ENCODE measurements at regions not wholly inside any gene's neighbourhood (a gene's known extent, or its start where the extent isn't known, plus 50 kb on each side); places are given as distances from the start of the nearest gene placed in this dataset.

- Histone ChIP-seq H3K36me3 (ENCODE audit: insufficient read depth, low read length) (no peaks in the 10 kb centered on the region), H3K9ac (ENCODE audit: insufficient read length) (no peak overlapping the region), H3K9me3 (ENCODE audit: low read depth, low read length) (no peaks in the 10 kb centered on the region), H3K27ac (no peak overlapping the region), H3K4me3 (no peak overlapping the region)
- TF ChIP-seq POLR2AphosphoS5 (IDR thresholded peaks at IDR 0.05; ENCODE audit: borderline replicate concordance, low read depth, low read length) = no peak
- TF ChIP-seq FOXP2 (optimal IDR thresholded peaks at IDR 0.05; ENCODE audit: control extremely low read depth, extremely low read length, insufficient read depth) = no peak
- TF ChIP-seq EZH2 (IDR thresholded peaks at IDR 0.05) = no peak
- no peak for DNase-seq (ENCODE audit: low read depth, low spot score)
Measured at GRCh38 chr3:68151359-68151758, 496.9 kb upstream of the SUCLG2 start.

DNA sequence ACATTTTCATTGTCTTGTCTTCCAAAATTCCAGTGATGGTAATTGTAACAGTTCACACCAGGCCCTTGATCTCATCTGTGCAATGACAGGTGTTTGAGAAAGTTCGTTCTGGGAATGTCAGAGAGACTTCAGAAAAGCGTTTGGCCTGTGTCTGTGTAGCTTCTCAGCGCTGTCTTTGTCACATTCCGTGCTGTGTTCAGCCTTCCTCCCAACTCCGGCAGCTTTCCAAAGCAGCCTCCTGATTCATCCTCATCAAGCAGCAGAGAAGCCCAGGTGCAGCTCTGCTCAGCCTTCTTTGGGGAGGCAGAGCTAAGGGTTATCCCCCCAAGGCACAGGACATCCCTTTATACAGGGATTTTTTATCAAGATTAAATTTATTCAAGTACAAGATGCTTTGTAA is 494.0 kb upstream of the SUCLG2 start:
- TF ChIP-seq POLR2AphosphoS5 (IDR thresholded peaks at IDR 0.05; ENCODE audit: borderline replicate concordance, low read depth, low read length) (no peak), FOXP2 (optimal IDR thresholded peaks at IDR 0.05; ENCODE audit: control extremely low read depth, extremely low read length, insufficient read depth) (no peak), EZH2 (IDR thresholded peaks at IDR 0.05) (no peak)
- Histone ChIP-seq H3K9ac (ENCODE audit: insufficient read length) (no peak overlapping the region), H3K9me3 (ENCODE audit: low read depth, low read length) (no peaks in the 10 kb centered on the region), H3K27ac (no peak overlapping the region), H3K36me3 (ENCODE audit: insufficient read depth, low read length) (no peaks in the 10 kb centered on the region), H3K4me3 (no peak overlapping the region)
- DNase-seq (ENCODE audit: low read depth, low spot score) = no peak

DNA sequence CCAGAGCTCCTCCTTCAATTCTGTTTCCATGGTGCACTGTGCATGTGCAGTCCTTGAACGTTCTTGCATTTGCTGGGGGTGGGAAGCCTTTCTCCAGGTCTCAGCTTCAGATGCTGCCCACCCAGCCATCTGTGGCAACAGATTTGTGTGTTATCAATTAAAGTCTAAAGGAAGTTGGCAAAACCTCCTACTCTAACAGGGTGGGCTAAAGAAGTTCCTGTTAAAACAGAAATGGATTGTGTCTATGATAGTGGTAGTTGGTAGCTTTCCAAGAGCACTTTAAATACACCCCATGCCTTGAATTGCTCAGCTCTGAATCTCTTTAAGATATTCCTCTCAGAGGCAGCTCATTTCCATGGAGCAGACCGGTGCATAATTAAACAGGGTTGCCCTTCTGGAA is 488.0 kb upstream of the SUCLG2 start:
- Histone ChIP-seq H3K9me3 (ENCODE audit: low read depth, low read length) (no peaks in the 10 kb centered on the region), H3K36me3 (ENCODE audit: insufficient read depth, low read length) (no peaks in the 10 kb centered on the region), H3K9ac (ENCODE audit: insufficient read length) (no peak overlapping the region), H3K27ac (no peak overlapping the region), H3K4me3 (no peak overlapping the region)
- no peak for TF ChIP-seq EZH2 (IDR thresholded peaks at IDR 0.05)
- no peak for TF ChIP-seq POLR2AphosphoS5 (IDR thresholded peaks at IDR 0.05; ENCODE audit: borderline replicate concordance, low read depth, low read length)
- TF ChIP-seq FOXP2 (optimal IDR thresholded peaks at IDR 0.05; ENCODE audit: control extremely low read depth, extremely low read length, insufficient read depth) = no peak
- DNase-seq (ENCODE audit: low read depth, low spot score) = no peak

DNA sequence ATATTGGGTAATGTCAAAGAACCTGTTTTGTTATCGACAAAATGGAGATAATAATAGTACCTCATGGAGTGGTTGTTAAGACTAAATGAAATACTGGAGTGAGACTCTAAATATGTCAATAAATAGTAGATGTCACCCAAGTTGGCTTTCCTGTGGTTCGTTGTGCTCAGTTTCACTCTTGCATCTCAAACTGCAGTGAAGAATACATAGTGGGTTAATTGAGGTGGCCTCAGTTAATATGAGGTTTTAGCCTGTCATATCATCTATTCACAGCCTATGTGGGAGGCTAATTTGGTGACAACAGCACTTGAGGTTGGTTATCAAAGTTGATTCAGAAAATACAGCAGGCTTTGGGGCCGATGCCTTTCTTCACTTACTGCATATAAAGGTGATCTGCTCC is 485.5 kb upstream of the SUCLG2 start:
- H3K9ac ChIP-seq (ENCODE audit: insufficient read length) = no peak overlapping the region
- H3K4me3 ChIP-seq = no peak overlapping the region
- H3K27ac ChIP-seq = no peak overlapping the region
- H3K9me3 ChIP-seq (ENCODE audit: low read depth, low read length) = no peaks in the 10 kb centered on the region
- TF ChIP-seq EZH2 (IDR thresholded peaks at IDR 0.05) (no peak), POLR2AphosphoS5 (IDR thresholded peaks at IDR 0.05; ENCODE audit: borderline replicate concordance, low read depth, low read length) (no peak), FOXP2 (optimal IDR thresholded peaks at IDR 0.05; ENCODE audit: control extremely low read depth, extremely low read length, insufficient read depth) (no peak)
- H3K36me3 ChIP-seq (ENCODE audit: insufficient read depth, low read length) = no peaks in the 10 kb centered on the region
- DNase-seq (ENCODE audit: low read depth, low spot score) = no peak

DNA sequence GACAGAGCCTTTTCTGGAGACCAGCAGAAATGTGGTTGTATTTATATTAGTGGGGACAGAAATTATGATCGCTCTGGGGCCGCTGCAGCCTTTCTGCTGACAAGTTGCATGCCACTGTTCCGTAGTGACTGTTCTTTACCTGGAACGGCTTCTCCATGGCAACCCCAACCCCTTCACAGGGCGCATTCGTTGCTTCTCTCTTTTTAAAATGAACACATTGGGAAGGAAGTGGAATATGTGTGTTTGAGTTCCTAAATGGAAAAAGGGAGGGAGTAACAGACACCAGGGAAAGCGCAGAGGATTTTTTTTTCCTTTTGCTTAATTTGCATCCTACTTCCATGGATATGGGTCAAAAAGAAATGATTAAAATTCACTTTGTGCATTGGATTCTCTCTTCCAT is 482.0 kb upstream of the SUCLG2 start:
- DNase-seq (ENCODE audit: low read depth, low spot score) = no peak
- no peak overlapping the region for H3K4me3 ChIP-seq
- no peaks in the 10 kb centered on the region for H3K36me3 ChIP-seq (ENCODE audit: insufficient read depth, low read length)
- H3K9ac ChIP-seq (ENCODE audit: insufficient read length) = no peak overlapping the region
- TF ChIP-seq EZH2 (IDR thresholded peaks at IDR 0.05) = no peak
- TF ChIP-seq FOXP2 (optimal IDR thresholded peaks at IDR 0.05; ENCODE audit: control extremely low read depth, extremely low read length, insufficient read depth) = no peak
- TF ChIP-seq POLR2AphosphoS5 (IDR thresholded peaks at IDR 0.05; ENCODE audit: borderline replicate concordance, low read depth, low read length) = no peak
- H3K27ac ChIP-seq = no peak overlapping the region
- no peaks in the 10 kb centered on the region for H3K9me3 ChIP-seq (ENCODE audit: low read depth, low read length)

GRCh38 chr3:68135067-68135466 is 480.7 kb upstream of the SUCLG2 start:
- no peaks in the 10 kb centered on the region for H3K9me3 ChIP-seq (ENCODE audit: low read depth, low read length)
- no peak for DNase-seq (ENCODE audit: low read depth, low spot score)
- H3K27ac ChIP-seq = no peak overlapping the region
- H3K36me3 ChIP-seq (ENCODE audit: insufficient read depth, low read length) = no peaks in the 10 kb centered on the region
- H3K9ac ChIP-seq (ENCODE audit: insufficient read length) = no peak overlapping the region
- TF ChIP-seq POLR2AphosphoS5 (IDR thresholded peaks at IDR 0.05; ENCODE audit: borderline replicate concordance, low read depth, low read length) (no peak), FOXP2 (optimal IDR thresholded peaks at IDR 0.05; ENCODE audit: control extremely low read depth, extremely low read length, insufficient read depth) (no peak), EZH2 (IDR thresholded peaks at IDR 0.05) (no peak)
- H3K4me3 ChIP-seq = no peak overlapping the region

- no peaks in the 10 kb centered on the region for H3K9me3 ChIP-seq (ENCODE audit: low read depth, low read length)
- no peaks in the 10 kb centered on the region for H3K36me3 ChIP-seq (ENCODE audit: insufficient read depth, low read length)
- no peak overlapping the region for H3K4me3 ChIP-seq
- no peak for TF ChIP-seq POLR2AphosphoS5 (IDR thresholded peaks at IDR 0.05; ENCODE audit: borderline replicate concordance, low read depth, low read length)
- TF ChIP-seq FOXP2 (optimal IDR thresholded peaks at IDR 0.05; ENCODE audit: control extremely low read depth, extremely low read length, insufficient read depth) = no peak
- no peak for TF ChIP-seq EZH2 (IDR thresholded peaks at IDR 0.05)
- DNase-seq (ENCODE audit: low read depth, low spot score) = no peak
- H3K9ac ChIP-seq (ENCODE audit: insufficient read length) = no peak overlapping the region
- H3K27ac ChIP-seq = no peak overlapping the region
Measured at GRCh38 chr3:68129065-68129464, 474.7 kb upstream of the SUCLG2 start.

DNA sequence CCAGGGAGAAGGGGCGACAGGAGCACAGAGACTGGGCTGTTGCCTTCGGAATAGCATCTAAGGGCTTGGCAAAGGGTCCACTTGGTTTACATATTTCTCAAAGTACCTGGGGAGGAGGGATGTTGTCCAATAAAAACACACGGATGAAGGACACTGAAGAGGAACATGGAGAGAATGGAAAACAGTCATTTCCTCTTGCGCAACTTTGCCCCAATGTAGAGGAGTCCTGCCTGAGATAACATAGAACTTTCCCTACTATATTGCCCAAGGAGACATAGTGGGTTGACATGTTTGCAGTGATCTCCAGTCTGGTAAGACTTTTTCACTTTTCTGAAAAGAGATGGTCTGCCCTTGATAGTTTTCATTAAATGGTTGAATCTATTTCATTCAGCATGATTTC is 468.8 kb upstream of the SUCLG2 start:
- DNase-seq (ENCODE audit: low read depth, low spot score) = no peak
- TF ChIP-seq EZH2 (IDR thresholded peaks at IDR 0.05) = no peak
- no peak for TF ChIP-seq FOXP2 (optimal IDR thresholded peaks at IDR 0.05; ENCODE audit: control extremely low read depth, extremely low read length, insufficient read depth)
- TF ChIP-seq POLR2AphosphoS5 (IDR thresholded peaks at IDR 0.05; ENCODE audit: borderline replicate concordance, low read depth, low read length) = no peak
- Histone ChIP-seq H3K9ac (ENCODE audit: insufficient read length) (no peak overlapping the region), H3K9me3 (ENCODE audit: low read depth, low read length) (no peaks in the 10 kb centered on the region), H3K4me3 (no peak overlapping the region), H3K36me3 (ENCODE audit: insufficient read depth, low read length) (no peaks in the 10 kb centered on the region), H3K27ac (no peak overlapping the region)

DNA sequence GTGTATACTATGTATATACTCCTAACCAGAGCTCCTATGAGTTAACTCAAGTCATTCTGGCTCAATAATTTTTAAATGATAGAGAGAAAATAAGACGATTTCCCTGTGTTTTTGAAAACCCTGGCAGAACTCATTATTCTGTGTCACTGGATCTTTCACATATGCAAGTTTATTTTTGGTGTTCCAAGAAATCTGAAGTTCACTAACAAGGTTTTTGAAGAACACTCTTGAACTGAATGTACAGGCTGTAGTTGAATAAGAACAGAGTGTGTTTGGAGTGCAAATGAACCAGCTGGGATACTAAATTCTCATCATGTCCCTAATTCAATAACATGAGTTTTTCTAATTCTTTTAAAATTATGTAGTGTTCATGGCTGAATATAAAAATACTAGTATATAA is 466.9 kb upstream of the SUCLG2 start:
- TF ChIP-seq POLR2AphosphoS5 (IDR thresholded peaks at IDR 0.05; ENCODE audit: borderline replicate concordance, low read depth, low read length) (no peak), FOXP2 (optimal IDR thresholded peaks at IDR 0.05; ENCODE audit: control extremely low read depth, extremely low read length, insufficient read depth) (no peak), EZH2 (IDR thresholded peaks at IDR 0.05) (no peak)
- Histone ChIP-seq H3K36me3 (ENCODE audit: insufficient read depth, low read length) (no peaks in the 10 kb centered on the region), H3K27ac (no peak overlapping the region), H3K9me3 (ENCODE audit: low read depth, low read length) (no peaks in the 10 kb centered on the region), H3K9ac (ENCODE audit: insufficient read length) (no peak overlapping the region), H3K4me3 (no peak overlapping the region)
- DNase-seq (ENCODE audit: low read depth, low spot score) = no peak
